Karpas-422 (cell line): ENCODE measurements at regions not wholly inside any gene's neighbourhood (a gene's known extent, or its start where the extent isn't known, plus 50 kb on each side); places are given as distances from the start of the nearest gene placed in this dataset.

Experiments
- DNase-seq: peaks from one replicate; pipeline ENCODE4 v3.0.0-alpha.2; 2015
- H2AFZ ChIP-seq: fragments of 200-600 bp; sonication (generic); 2 replicates; pipeline ENCODE4 v1.6.1; 2014; ENCODE audit warnings: antibody characterized with exemption, low read length, mixed read lengths
- H3K27ac ChIP-seq: fragments of 200-600 bp; sonication (generic); 2 replicates; pipeline ENCODE4 v1.5.1; 2014; ENCODE audit warnings: mild to moderate bottlenecking, low read length, moderate library complexity
- H3K27me3 ChIP-seq: fragments of 200-600 bp; sonication (generic); 2 replicates; pipeline ENCODE4 v1.6.1; 2014; ENCODE audit warnings: low read length, mixed read lengths
- H3K36me3 ChIP-seq: fragments of 200-600 bp; sonication (generic); 2 replicates; pipeline ENCODE4 v1.6.1; 2014; ENCODE audit warnings: low read length, mixed read lengths; ENCODE audit not compliant: insufficient read depth
- H3K4me1 ChIP-seq: fragments of 200-600 bp; sonication (generic); 2 replicates; pipeline ENCODE4 v1.6.1; 2014; ENCODE audit warnings: mild to moderate bottlenecking, low read length, mixed read lengths
- H3K4me2 ChIP-seq: fragments of 200-600 bp; sonication (generic); 2 replicates; pipeline ENCODE4 v1.6.1; 2014; ENCODE audit warnings: low read length, low read depth, mild to moderate bottlenecking; ENCODE audit not compliant: poor library complexity, severe bottlenecking
- H3K4me3 ChIP-seq: fragments of 200-600 bp; sonication (generic); 2 replicates; pipeline ENCODE4 v1.5.1; 2014; ENCODE audit warnings: mild to moderate bottlenecking, antibody characterized with exemption, low read length, mixed read lengths
- H3K79me2 ChIP-seq: fragments of 200-600 bp; sonication (generic); 2 replicates; pipeline ENCODE4 v1.6.1; 2014; ENCODE audit warnings: mild to moderate bottlenecking, low read length, mixed read lengths
- H3K9ac ChIP-seq: fragments of 200-600 bp; sonication (generic); 2 replicates; pipeline ENCODE4 v1.6.0; 2014; ENCODE audit warnings: low read length
- H3K9me2 ChIP-seq: fragments of 200-600 bp; sonication (generic), shearing (Covaris generic); replicated peaks from 2 replicates; pipeline ENCODE4 v1.6.0; 2014; ENCODE audit warnings: mild to moderate bottlenecking, low read length, moderate library complexity; ENCODE audit not compliant: insufficient read depth
- H3K9me3 ChIP-seq: fragments of 300-700, 200-600 bp; sonication (generic); 2 replicates; pipeline ENCODE4 v1.6.1; 2014; ENCODE audit warnings: low read length, mixed read lengths
- H4K20me1 ChIP-seq: fragments of 200-600 bp; sonication (generic); 2 replicates; pipeline ENCODE4 v1.6.1; 2014; ENCODE audit warnings: mild to moderate bottlenecking, antibody characterized with exemption, low read length, low read depth; ENCODE audit not compliant: insufficient read depth

- no peaks in the 10 kb centered on the region for H3K9me3 ChIP-seq
- no peak overlapping the region for H3K4me2 ChIP-seq
- H3K27me3 ChIP-seq = no peaks in the 10 kb centered on the region
- H3K79me2 ChIP-seq = no peaks in the 10 kb centered on the region
- no peak overlapping the region for H3K27ac ChIP-seq
- H3K9me2 ChIP-seq = no peaks in the 10 kb centered on the region
- H2AFZ ChIP-seq = no peak overlapping the region
- H3K4me1 ChIP-seq = no peaks in the 10 kb centered on the region
- no peak overlapping the region for H3K9ac ChIP-seq
- no peaks in the 10 kb centered on the region for H3K36me3 ChIP-seq
- H3K4me3 ChIP-seq = no peak overlapping the region
- no peaks in the 10 kb centered on the region for H4K20me1 ChIP-seq
- no peak for DNase-seq
Measured at GRCh38 chr11:31922450-31922849, 111.3 kb upstream of the PAX6 start.

GRCh38 chr11:31921081-31921480 lies 110.0 kb upstream of the PAX6 start:
- Histone ChIP-seq H3K27me3 (no peaks in the 10 kb centered on the region), H3K9ac (no peak overlapping the region), H3K9me3 (no peaks in the 10 kb centered on the region), H3K4me1 (no peaks in the 10 kb centered on the region), H3K4me3 (no peak overlapping the region), H3K79me2 (no peaks in the 10 kb centered on the region), H3K36me3 (no peaks in the 10 kb centered on the region), H4K20me1 (no peaks in the 10 kb centered on the region), H2AFZ (no peak overlapping the region), H3K27ac (no peak overlapping the region), H3K9me2 (no peaks in the 10 kb centered on the region), H3K4me2 (no peak overlapping the region)
- DNase-seq = no peak

- Histone ChIP-seq H3K27ac (no peak overlapping the region), H3K27me3 (no peaks in the 10 kb centered on the region), H2AFZ (no peak overlapping the region), H3K79me2 (no peaks in the 10 kb centered on the region), H3K9ac (no peak overlapping the region), H3K4me1 (no peaks in the 10 kb centered on the region), H3K9me2 (no peaks in the 10 kb centered on the region), H4K20me1 (no peaks in the 10 kb centered on the region), H3K9me3 (no peaks in the 10 kb centered on the region), H3K4me3 (no peak overlapping the region), H3K4me2 (no peak overlapping the region), H3K36me3 (no peaks in the 10 kb centered on the region)
- DNase-seq = no peak
Measured at GRCh38 chr11:31919175-31919574, 108.1 kb upstream of the PAX6 start.

- no peak for DNase-seq
- no peak overlapping the region for H3K4me2 ChIP-seq
- H3K4me1 ChIP-seq = peaks cover 3% of the 10 kb centered on the region; the same call in 1 of the 2 replicates
- no peak overlapping the region for H3K9ac ChIP-seq
- H3K36me3 ChIP-seq = no peaks in the 10 kb centered on the region
- no peaks in the 10 kb centered on the region for H4K20me1 ChIP-seq
- H3K4me3 ChIP-seq = no peak overlapping the region
- no peaks in the 10 kb centered on the region for H3K9me2 ChIP-seq
- H3K9me3 ChIP-seq = no peaks in the 10 kb centered on the region
- no peaks in the 10 kb centered on the region for H3K27me3 ChIP-seq
- no peaks in the 10 kb centered on the region for H3K79me2 ChIP-seq
- H3K27ac ChIP-seq = no peak overlapping the region
- H2AFZ ChIP-seq = no peak overlapping the region
Measured at GRCh38 chr11:31915867-31916266, 104.7 kb upstream of the PAX6 start.

GRCh38 chr11:31913985-31914384 lies 102.9 kb upstream of the PAX6 start:
- H3K9me2 ChIP-seq = no peaks in the 10 kb centered on the region
- no peak overlapping the region for H3K27ac ChIP-seq
- no peaks in the 10 kb centered on the region for H3K9me3 ChIP-seq
- no peak overlapping the region for H2AFZ ChIP-seq
- H3K9ac ChIP-seq = no peak overlapping the region
- no peaks in the 10 kb centered on the region for H4K20me1 ChIP-seq
- H3K4me2 ChIP-seq = no peak overlapping the region
- H3K4me3 ChIP-seq = no peak overlapping the region
- H3K4me1 ChIP-seq = peaks cover 3% of the 10 kb centered on the region; the same call in 1 of the 2 replicates
- H3K79me2 ChIP-seq = no peaks in the 10 kb centered on the region
- no peaks in the 10 kb centered on the region for H3K27me3 ChIP-seq
- no peak for DNase-seq
- no peaks in the 10 kb centered on the region for H3K36me3 ChIP-seq

- Histone ChIP-seq H4K20me1 (no peaks in the 10 kb centered on the region), H3K27ac (no peak overlapping the region), H3K9me3 (no peaks in the 10 kb centered on the region), H3K9ac (no peak overlapping the region), H3K36me3 (no peaks in the 10 kb centered on the region), H3K27me3 (no peaks in the 10 kb centered on the region), H3K4me1 (peaks cover 3% of the 10 kb centered on the region; the same call in 1 of the 2 replicates), H3K4me2 (no peak overlapping the region), H3K4me3 (no peak overlapping the region), H2AFZ (no peak overlapping the region), H3K79me2 (no peaks in the 10 kb centered on the region), H3K9me2 (no peaks in the 10 kb centered on the region)
- no peak for DNase-seq
Measured at GRCh38 chr11:31912808-31913207, 101.7 kb upstream of the PAX6 start.

DNA sequence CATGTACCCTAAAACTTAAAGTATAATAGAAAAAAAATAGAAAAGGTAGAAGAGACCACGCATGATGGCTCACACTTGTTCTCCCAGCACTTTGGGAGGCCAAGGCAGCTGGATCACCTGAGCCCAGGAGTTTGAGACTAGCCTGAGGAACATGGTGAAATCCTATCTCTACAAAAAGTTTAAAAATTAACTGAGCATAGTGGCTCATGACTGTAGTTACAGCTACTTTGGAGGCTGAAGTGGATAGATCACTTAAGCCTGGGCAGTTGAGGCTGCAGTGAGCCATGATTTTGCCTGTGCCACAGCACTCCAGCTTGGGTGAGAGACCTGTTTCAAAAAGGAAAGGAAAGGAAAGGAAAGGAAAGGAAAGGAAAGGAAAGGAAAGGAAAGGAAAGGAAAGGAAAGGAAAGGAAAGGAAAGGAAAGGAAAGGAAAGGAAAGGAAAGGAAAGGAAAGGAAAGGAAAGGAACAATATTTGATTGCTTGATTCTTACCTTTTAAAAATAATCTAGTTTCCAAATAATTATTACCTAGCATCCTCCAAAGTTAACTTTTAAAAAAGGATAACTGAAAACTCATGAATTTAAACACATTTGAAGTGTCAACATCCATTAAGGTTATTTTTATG lies 99.9 kb upstream of the PAX6 start:
- H3K36me3 ChIP-seq = no peaks in the 10 kb centered on the region
- no peak for DNase-seq
- no peak overlapping the region for H3K9ac ChIP-seq

DNA sequence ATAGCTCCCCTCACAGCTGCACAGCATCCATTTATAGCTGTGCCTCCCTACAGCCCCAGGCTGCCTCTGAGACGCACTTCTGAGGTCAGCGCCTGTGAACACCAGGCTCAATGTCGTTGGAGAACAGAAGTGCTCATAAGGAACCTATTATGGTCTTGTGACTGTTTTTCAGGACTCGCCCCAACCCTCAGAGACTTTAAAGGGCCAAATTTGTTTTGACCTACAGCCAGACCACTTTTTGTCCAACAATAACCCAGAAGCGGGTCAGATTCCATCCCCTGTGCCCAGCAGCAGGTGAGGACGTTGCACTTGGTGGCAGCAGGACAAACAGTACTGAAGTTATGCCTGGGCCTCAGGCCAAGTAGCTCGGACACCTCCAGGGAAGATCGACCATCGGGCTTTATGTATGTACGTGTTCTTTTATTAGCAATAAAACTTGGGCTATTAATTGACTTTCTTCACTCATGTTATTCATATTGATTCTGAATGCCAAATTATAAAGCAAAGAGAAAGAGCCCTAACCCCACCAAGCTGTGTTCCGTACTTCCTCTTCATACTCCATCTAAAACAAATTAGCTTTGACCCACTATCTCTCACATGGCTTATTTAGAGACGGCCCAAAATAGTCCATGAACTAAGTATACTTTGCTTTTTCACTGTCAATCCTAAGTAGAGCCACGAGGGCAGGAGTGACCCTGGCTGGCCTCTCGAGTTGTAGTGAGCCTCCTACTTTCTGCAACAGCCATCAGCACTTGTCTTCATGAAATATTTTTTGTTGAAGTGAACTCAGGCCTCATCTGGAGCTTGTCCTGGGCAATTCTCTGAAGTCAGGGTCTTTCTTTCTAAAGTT lies 92.3 kb upstream of the PAX6 start:
- Histone ChIP-seq H3K9ac (no peak overlapping the region), H3K4me3 (no peak overlapping the region), H4K20me1 (no peaks in the 10 kb centered on the region), H3K79me2 (no peaks in the 10 kb centered on the region), H2AFZ (no peak overlapping the region), H3K27me3 (no peaks in the 10 kb centered on the region), H3K4me2 (no peak overlapping the region), H3K9me2 (no peaks in the 10 kb centered on the region), H3K4me1 (no peaks in the 10 kb centered on the region), H3K9me3 (no peaks in the 10 kb centered on the region), H3K27ac (no peak overlapping the region), H3K36me3 (no peaks in the 10 kb centered on the region)
- no peak for DNase-seq

More for the DNA sequence above, 99.9 kb upstream of the PAX6 start:
- Histone ChIP-seq H3K9me2 (no peaks in the 10 kb centered on the region), H3K4me1 (peaks cover 3% of the 10 kb centered on the region; the same call in 1 of the 2 replicates), H3K27me3 (no peaks in the 10 kb centered on the region), H3K79me2 (no peaks in the 10 kb centered on the region), H3K4me3 (no peak overlapping the region), H2AFZ (no peak overlapping the region), H3K4me2 (no peak overlapping the region), H4K20me1 (no peaks in the 10 kb centered on the region), H3K9me3 (no peaks in the 10 kb centered on the region), H3K27ac (no peak overlapping the region)
